IMR-90 (cell line): ENCODE measurements at regions not wholly inside any gene's neighbourhood (a gene's known extent, or its start where the extent isn't known, plus 50 kb on each side); places are given as distances from the start of the nearest gene placed in this dataset.

Experiments used
- CEBPB ChIP-seq: IDR thresholded peaks from 2 replicates; pipeline ENCODE4 v1.6.1; 2012; ENCODE audit warnings: low read depth, low read length, improper control_type of control experiment
- CTCF ChIP-seq: conservative IDR thresholded peaks from 2 replicates; pipeline ENCODE4 v1.5.1; 2012; ENCODE audit warnings: mild to moderate bottlenecking, low read depth, low read length, improper control_type of control experiment
- FOS ChIP-seq: fragments of 150-350 bp; IDR thresholded peaks from 2 replicates; pipeline ENCODE4 v1.6.1; 2016; ENCODE audit warnings: low read depth, low read length
- MAFK ChIP-seq: IDR thresholded peaks from 2 replicates; pipeline ENCODE4 v1.6.1; 2012; ENCODE audit warnings: low read depth, low read length, improper control_type of control experiment
- MXI1 ChIP-seq: IDR thresholded peaks from 2 replicates; pipeline ENCODE4 v1.6.1; 2012; ENCODE audit warnings: low read depth, mild to moderate bottlenecking, low read length, moderate library complexity, borderline replicate concordance
- NFE2L2 ChIP-seq: fragments of 150-350 bp; IDR thresholded peaks from 2 replicates; pipeline ENCODE4 v1.6.1; 2016; ENCODE audit warnings: low read depth, mild to moderate bottlenecking, low read length
- POLR2A ChIP-seq: IDR thresholded peaks from 2 replicates; pipeline ENCODE4 v1.6.1; 2012; ENCODE audit warnings: mild to moderate bottlenecking, low read depth, low read length
- RAD21 ChIP-seq: IDR thresholded peaks from 2 replicates; pipeline ENCODE4 v1.6.1; 2012; ENCODE audit warnings: low read length, improper control_type of control experiment
- RCOR1 ChIP-seq: IDR thresholded peaks from 2 replicates; pipeline ENCODE4 v1.6.1; 2012; ENCODE audit warnings: mild to moderate bottlenecking, low read length, improper control_type of control experiment; ENCODE audit not compliant: insufficient replicate concordance
- RFX5 ChIP-seq: IDR thresholded peaks from 2 replicates; pipeline ENCODE4 v1.8.0; 2012; ENCODE audit warnings: low read depth, mild to moderate bottlenecking, low read length, moderate library complexity

- TF ChIP-seq MXI1 (no peak), CEBPB (no peak), CTCF (no peak), RCOR1 (no peak), RFX5 (no peak), POLR2A (no peak), NFE2L2 (no peak), MAFK (no peak), RAD21 (no peak), FOS (no peak)
These were observed 426.7 kb upstream of the ARX start for GRCh38 chrX:25442499-25442898.
